Stimulated activated effector memory CD8-positive, alpha-beta T cell treated with anti-CD3 and anti-CD28 coated beads, Interleukin-12 subunit alpha, Interleukin-12 subunit beta, amount 100 ng/mL, for 72 hours (primary cell): ENCODE measurements at regions not wholly inside any gene's neighbourhood (a gene's known extent, or its start where the extent isn't known, plus 50 kb on each side); places are given as distances from the start of the nearest gene placed in this dataset.

Experiments
- ATAC-seq: fragments of 150-1000 bp; cut with Tn5 transposase; 2 replicates; pipeline ENCODE4 v1.10.0; 2021
- DNase-seq, 2 donors: peaks; one replicate each; pipeline ENCODE4 v3.0.0; 2021 to 2022; ENCODE audit warnings: low spot score in 2 of 2
- H3K27ac Mint-ChIP-seq: one replicate; pipeline ENCODE4 v1.8.0; 2022; ENCODE audit warnings: mild to moderate bottlenecking, mixed read lengths
- H3K36me3 Mint-ChIP-seq: one replicate; pipeline ENCODE4 v1.8.0; 2022; ENCODE audit warnings: mild to moderate bottlenecking, mixed read lengths
- H3K4me1 Mint-ChIP-seq: one replicate; pipeline ENCODE4 v1.8.0; 2022; ENCODE audit warnings: mixed read lengths
- H3K4me3 Mint-ChIP-seq: one replicate; pipeline ENCODE4 v1.8.0; 2022; ENCODE audit warnings: mild to moderate bottlenecking, mixed read lengths
- H3K9me3 Mint-ChIP-seq: one replicate; pipeline ENCODE4 v1.8.0; 2022; ENCODE audit warnings: mixed read lengths

- no peaks in the 10 kb centered on the region for H3K36me3 Mint-ChIP-seq
- DNase-seq (no peak), ATAC-seq (no peak)
- H3K9me3 Mint-ChIP-seq = no peaks in the 10 kb centered on the region
- no peak overlapping the region for H3K27ac Mint-ChIP-seq
- no peak overlapping the region for H3K4me3 Mint-ChIP-seq
- H3K4me1 Mint-ChIP-seq = no peaks in the 10 kb centered on the region
Observed at GRCh38 chr14:94717808-94718207, 52.1 kb downstream of the GSC start.

GRCh38 chr14:94716976-94717375 lies 52.9 kb downstream of the GSC start:
- no peak for ATAC-seq
- H3K9me3 Mint-ChIP-seq = no peaks in the 10 kb centered on the region
- no peaks in the 10 kb centered on the region for H3K4me1 Mint-ChIP-seq
- H3K4me3 Mint-ChIP-seq = no peak overlapping the region
- no peaks in the 10 kb centered on the region for H3K36me3 Mint-ChIP-seq
- DNase-seq = no peak
- no peak overlapping the region for H3K27ac Mint-ChIP-seq

DNA sequence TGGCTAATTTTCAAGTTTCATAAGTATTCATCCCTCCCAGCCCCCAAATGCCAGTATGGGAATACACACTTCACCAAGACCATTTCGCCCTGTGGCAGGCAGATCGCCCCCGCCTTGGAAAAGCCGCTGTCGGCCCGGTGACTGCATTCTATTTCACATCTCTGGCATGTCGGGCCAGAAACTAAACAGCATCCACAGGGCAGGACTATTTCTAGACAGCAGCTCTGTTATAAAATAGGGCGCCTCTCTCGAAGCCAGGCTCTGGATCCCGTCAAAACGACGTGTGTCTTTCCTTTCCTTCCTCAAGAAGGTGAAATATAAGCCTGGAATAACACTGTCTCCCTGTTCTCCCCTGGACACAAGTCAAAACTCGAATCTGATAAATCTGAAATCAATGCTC lies 56.8 kb downstream of the GSC start:
- ATAC-seq (no peak), DNase-seq (no peak)
- Mint-ChIP-seq H3K36me3 (no peaks in the 10 kb centered on the region), H3K27ac (no peak overlapping the region), H3K4me3 (no peak overlapping the region), H3K9me3 (no peaks in the 10 kb centered on the region), H3K4me1 (no peaks in the 10 kb centered on the region)

- Mint-ChIP-seq H3K4me1 (no peaks in the 10 kb centered on the region), H3K9me3 (no peaks in the 10 kb centered on the region), H3K27ac (no peak overlapping the region), H3K36me3 (no peaks in the 10 kb centered on the region), H3K4me3 (no peak overlapping the region)
- ATAC-seq (no peak), DNase-seq (no peak)
Observed at GRCh38 chr14:94710731-94711130, 59.2 kb downstream of the GSC start.

- no peak for ATAC-seq
- Mint-ChIP-seq H3K4me1 (no peaks in the 10 kb centered on the region), H3K9me3 (no peaks in the 10 kb centered on the region), H3K4me3 (no peak overlapping the region), H3K27ac (no peak overlapping the region), H3K36me3 (no peaks in the 10 kb centered on the region)
- DNase-seq = no peak
Observed at GRCh38 chr14:94707494-94707893, 62.4 kb downstream of the GSC start.

DNA sequence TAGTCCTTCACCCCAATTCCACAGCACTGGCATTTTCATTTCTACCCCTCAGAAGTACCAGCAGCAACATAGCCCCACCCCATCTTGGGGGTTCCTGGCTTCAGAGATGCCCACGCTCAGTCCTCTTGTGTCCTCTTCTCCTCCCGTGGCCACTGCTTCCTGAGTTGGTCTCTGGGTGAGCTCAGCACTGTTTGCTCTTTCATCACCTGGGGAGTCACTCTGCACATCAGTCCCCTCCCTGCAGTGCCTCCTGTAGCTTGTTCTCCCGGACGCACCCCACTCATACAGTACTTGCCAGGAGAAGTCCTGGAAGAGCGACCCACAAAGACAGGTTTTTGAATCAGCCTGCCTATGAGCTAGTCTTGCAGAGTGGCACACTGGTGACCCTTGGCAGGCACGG lies 63.8 kb downstream of the GSC start:
- Mint-ChIP-seq H3K4me1 (no peaks in the 10 kb centered on the region), H3K4me3 (no peak overlapping the region), H3K9me3 (no peaks in the 10 kb centered on the region), H3K27ac (no peak overlapping the region), H3K36me3 (no peaks in the 10 kb centered on the region)
- ATAC-seq (no peak), DNase-seq (no peak)

DNA sequence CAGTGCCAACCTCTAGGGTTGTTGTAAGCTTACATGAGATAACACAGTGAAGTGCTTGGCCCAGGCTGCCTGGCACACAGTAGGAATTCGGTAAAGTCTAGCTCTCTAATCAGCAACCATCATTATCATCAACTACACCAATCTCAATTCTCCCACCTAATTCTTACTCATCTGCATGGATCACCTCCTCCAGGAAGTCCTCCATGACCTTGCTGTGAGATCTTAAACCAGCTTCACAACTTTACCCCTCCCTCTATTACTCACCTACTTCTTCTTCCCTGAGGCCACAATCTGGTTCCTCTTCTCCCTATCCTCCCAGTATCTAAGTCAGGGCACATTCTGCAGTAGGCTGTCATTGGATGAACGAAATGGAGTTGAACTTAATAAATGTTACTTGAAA lies 67.3 kb downstream of the GSC start:
- DNase-seq (no peak), ATAC-seq (no peak)
- H3K27ac Mint-ChIP-seq = no peak overlapping the region
- H3K9me3 Mint-ChIP-seq = no peaks in the 10 kb centered on the region
- no peaks in the 10 kb centered on the region for H3K36me3 Mint-ChIP-seq
- no peaks in the 10 kb centered on the region for H3K4me1 Mint-ChIP-seq
- H3K4me3 Mint-ChIP-seq = no peak overlapping the region

DNA sequence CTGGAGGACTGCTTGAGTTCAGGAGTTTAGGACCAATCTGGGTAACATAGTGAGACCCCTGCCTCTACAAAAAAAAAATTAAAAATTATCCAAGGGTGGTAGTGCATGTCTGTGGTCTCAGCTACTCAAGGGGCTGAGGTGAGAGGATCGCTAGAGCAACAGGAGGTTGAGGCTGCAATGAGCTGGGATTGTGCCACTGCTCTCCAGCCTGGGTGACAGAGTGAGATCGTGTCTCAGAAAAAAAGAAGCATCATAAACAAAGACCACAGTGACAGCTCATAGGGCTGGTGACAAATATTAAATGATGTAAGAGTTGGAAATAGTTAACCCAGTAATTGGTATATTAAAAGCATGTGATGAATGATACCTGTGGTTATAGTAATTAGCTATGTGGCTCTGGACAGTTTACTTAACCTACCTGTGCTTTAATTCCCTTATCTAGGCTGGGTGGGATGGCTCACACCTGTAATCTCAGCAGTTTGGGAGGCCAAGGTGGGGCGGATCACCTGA lies 68.0 kb downstream of the GSC start:
- H3K4me3 Mint-ChIP-seq = no peak overlapping the region
- DNase-seq (no peak), ATAC-seq (no peak)
- no peaks in the 10 kb centered on the region for H3K4me1 Mint-ChIP-seq
- H3K9me3 Mint-ChIP-seq = no peaks in the 10 kb centered on the region
- H3K36me3 Mint-ChIP-seq = no peaks in the 10 kb centered on the region
- H3K27ac Mint-ChIP-seq = no peak overlapping the region

DNA sequence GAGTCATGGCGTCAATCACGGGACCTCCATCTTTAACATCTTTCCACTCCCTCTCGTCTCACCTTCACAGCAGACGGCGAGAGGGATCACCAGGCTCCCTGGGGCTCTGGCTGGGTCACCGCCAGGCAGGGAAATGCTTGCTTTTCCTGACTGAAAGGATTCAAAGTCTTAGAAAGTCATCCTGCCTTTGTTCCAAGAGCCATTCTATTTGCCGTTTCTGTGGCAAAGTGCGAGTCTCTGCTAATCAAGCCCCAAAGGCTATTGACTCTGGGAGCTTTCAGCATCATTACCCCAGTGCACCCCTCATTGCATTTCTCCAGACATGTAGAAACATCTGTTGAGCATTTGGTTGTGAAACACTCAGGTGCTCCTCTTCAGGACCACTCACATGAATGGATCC lies 69.6 kb downstream of the GSC start:
- H3K27ac Mint-ChIP-seq = no peak overlapping the region
- H3K4me1 Mint-ChIP-seq = no peaks in the 10 kb centered on the region
- no peak for ATAC-seq
- no peaks in the 10 kb centered on the region for H3K36me3 Mint-ChIP-seq
- H3K4me3 Mint-ChIP-seq = no peak overlapping the region
- no peak for DNase-seq
- no peaks in the 10 kb centered on the region for H3K9me3 Mint-ChIP-seq

- DNase-seq (no peak), ATAC-seq (no peak)
- H3K36me3 Mint-ChIP-seq = no peaks in the 10 kb centered on the region
- no peak overlapping the region for H3K27ac Mint-ChIP-seq
- no peaks in the 10 kb centered on the region for H3K9me3 Mint-ChIP-seq
- no peak overlapping the region for H3K4me3 Mint-ChIP-seq
- no peaks in the 10 kb centered on the region for H3K4me1 Mint-ChIP-seq
Observed at GRCh38 chr14:94699831-94700230, 70.1 kb downstream of the GSC start.

GRCh38 chr14:94697773-94698556 lies 71.9 kb downstream of the GSC start:
- no peaks in the 10 kb centered on the region for H3K4me1 Mint-ChIP-seq
- no peak overlapping the region for H3K4me3 Mint-ChIP-seq
- H3K27ac Mint-ChIP-seq = no peak overlapping the region
- no peaks in the 10 kb centered on the region for H3K36me3 Mint-ChIP-seq
- DNase-seq (no peak), ATAC-seq (no peak)
- H3K9me3 Mint-ChIP-seq = no peaks in the 10 kb centered on the region

DNA sequence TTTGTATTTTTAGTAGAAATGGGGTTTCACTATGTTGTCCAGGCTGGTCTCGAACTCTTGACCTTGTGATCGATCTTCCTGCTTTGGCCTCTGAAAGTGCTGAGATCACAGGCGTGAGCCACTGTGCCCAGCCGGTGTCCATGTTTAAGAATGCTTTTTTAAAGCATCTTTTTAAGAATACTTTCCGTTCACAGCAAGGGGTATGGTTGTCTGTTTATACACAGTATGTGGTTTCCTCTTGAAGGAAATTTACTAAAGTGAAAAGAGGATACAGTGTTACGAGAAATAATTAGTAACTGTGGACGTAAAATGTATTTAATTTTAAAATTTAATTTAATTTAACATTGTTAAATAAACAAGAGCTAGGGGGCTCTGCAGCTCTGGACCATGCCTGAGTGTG lies 73.4 kb downstream of the GSC start:
- Mint-ChIP-seq H3K4me1 (no peaks in the 10 kb centered on the region), H3K9me3 (no peaks in the 10 kb centered on the region), H3K4me3 (no peak overlapping the region), H3K36me3 (no peaks in the 10 kb centered on the region), H3K27ac (no peak overlapping the region)
- DNase-seq (no peak), ATAC-seq (no peak)

DNA sequence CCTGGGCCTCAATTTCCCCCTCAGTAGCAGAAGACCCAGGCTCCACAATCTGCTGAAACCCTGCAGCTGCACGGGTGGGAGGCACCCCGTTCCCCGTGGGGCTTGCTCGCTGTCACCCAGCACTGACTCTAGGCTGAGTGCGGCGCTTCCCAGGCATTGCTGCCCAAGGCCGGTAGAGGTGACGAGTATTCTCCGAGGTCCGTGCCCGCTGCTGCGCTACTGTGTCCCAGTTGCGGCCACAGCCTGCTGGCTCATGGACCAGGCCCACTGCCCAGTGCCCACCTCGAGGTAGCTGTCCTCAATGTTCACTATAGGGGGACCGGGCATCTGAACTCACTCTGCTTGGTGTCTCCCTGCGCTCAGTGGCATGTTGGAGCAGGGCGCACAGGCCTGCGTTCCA lies 74.7 kb downstream of the GSC start:
- no peak overlapping the region for H3K4me3 Mint-ChIP-seq
- no peaks in the 10 kb centered on the region for H3K9me3 Mint-ChIP-seq
- no peaks in the 10 kb centered on the region for H3K36me3 Mint-ChIP-seq

DNA sequence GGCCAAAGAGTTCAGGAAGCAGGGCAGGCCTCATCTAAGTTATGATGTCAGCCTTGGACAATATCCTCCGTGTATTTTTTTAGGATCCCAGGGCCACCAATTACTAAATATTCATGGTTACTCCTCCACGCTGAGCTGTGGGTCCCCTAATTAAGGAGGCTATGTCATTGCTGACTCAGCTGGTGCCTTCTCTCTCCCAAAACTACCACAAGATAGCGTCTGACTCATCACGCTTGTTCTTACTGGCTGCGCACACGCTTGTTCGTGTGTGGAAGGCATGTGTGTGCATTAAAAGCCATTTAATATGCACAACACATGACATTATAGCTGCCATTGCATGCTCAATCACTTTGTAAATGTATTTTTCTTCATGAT lies 78.3 kb downstream of the GSC start:
- Mint-ChIP-seq H3K4me3 (no peak overlapping the region), H3K36me3 (no peaks in the 10 kb centered on the region), H3K9me3 (no peaks in the 10 kb centered on the region), H3K27ac (no peak overlapping the region), H3K4me1 (peaks cover 5% of the 10 kb centered on the region)
- no peak for DNase-seq
- ATAC-seq = no peak

More for the DNA sequence above, 74.7 kb downstream of the GSC start:
- DNase-seq = no peak
- ATAC-seq = no peak
- Mint-ChIP-seq H3K27ac (no peak overlapping the region), H3K4me1 (peaks cover 2% of the 10 kb centered on the region)

DNA sequence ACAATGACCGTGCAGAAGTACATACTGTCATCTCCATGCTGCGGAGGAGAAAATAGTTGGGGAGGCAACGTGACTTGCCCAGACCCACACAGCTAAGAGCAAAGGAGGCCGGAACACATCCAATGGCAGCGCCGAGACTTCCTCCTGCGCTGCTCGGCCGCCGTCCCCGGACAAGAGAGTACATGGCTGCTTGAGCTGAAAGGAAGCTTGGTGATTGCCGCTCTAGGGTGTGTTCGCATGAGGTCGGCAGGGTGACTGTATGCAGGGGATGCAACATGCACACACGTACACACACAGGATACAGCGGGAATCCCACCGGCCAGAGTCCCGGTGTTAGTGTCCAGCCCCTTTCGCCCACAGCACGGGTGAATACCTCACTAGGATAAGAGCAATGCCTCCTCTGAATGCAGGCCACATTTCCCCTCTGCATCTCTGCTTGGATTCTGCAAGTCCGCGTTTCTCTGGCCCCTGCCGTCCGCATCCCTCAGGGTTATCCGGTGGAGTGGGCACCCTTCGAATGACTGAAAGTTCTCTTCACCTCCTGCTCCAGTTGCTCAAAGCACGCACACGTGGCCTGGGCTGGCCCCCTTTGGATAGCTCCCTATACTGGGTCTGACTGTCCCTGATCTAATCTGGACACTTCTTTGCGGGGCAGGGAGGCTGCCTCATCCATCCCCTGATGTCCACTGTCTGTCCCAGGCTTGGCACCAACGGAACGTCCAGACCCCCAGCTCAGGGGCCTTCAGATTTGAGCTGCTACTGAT lies 78.8 kb downstream of the GSC start:
- ATAC-seq (no peak), DNase-seq (no peak)
- no peaks in the 10 kb centered on the region for H3K9me3 Mint-ChIP-seq
- H3K36me3 Mint-ChIP-seq = no peaks in the 10 kb centered on the region
- no peak overlapping the region for H3K27ac Mint-ChIP-seq
- peaks cover 5% of the 10 kb centered on the region for H3K4me1 Mint-ChIP-seq
- H3K4me3 Mint-ChIP-seq = no peak overlapping the region

GRCh38 chr14:94690486-94690885 lies 78.3 kb downstream of the SERPINA3 start:
- Mint-ChIP-seq H3K27ac (no peak overlapping the region), H3K9me3 (no peaks in the 10 kb centered on the region), H3K4me1 (peaks cover 5% of the 10 kb centered on the region), H3K4me3 (no peak overlapping the region), H3K36me3 (no peaks in the 10 kb centered on the region)
- ATAC-seq (no peak), DNase-seq (no peak)
